ENCODE measurements at regions not wholly inside any gene's neighbourhood (a gene's known extent, or its start where the extent isn't known, plus 50 kb on each side); places are given as distances from the start of the nearest gene placed in this dataset.
"Not testable (repeated sequence)": the region's sequence is repeated elsewhere in the genome, so short reads cannot be mapped to it uniquely, and the experiment has no call there.

- DNase-seq, result no peak
Observed at GRCh38 chr18:41899535-41899934, 55.5 kb upstream of the PIK3C3 start.

GRCh38 chr18:41893432-41893831 lies 61.6 kb upstream of the PIK3C3 start:
- no peak for DNase-seq

DNA sequence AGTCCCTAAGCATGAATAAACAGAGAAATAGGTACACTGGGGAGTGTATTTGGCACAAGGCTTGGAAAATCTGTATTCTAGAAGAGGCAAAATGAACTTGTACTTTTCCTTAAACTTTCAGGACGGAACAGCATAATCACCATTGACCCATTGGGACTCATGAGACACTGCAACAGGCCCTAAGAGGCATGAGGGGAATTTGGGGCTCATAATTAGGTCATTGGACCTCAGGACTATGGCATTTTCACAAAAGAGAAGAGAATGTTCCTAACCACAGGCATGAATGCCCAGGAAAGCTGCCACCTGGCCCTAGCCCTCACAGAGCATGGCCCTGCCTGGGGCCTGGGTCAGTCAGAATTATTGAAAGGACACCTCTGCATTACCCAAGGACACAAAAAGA lies 67.9 kb upstream of the PIK3C3 start:
- no peak for DNase-seq

- DNase-seq, result no peak
Observed at GRCh38 chr18:41886126-41886807, 68.8 kb upstream of the PIK3C3 start.

GRCh38 chr18:41881285-41881684 lies 73.7 kb upstream of the PIK3C3 start:
- DNase-seq, result no peak

GRCh38 chr18:41879256-41879655 lies 75.8 kb upstream of the PIK3C3 start:
- no peak for DNase-seq

DNA sequence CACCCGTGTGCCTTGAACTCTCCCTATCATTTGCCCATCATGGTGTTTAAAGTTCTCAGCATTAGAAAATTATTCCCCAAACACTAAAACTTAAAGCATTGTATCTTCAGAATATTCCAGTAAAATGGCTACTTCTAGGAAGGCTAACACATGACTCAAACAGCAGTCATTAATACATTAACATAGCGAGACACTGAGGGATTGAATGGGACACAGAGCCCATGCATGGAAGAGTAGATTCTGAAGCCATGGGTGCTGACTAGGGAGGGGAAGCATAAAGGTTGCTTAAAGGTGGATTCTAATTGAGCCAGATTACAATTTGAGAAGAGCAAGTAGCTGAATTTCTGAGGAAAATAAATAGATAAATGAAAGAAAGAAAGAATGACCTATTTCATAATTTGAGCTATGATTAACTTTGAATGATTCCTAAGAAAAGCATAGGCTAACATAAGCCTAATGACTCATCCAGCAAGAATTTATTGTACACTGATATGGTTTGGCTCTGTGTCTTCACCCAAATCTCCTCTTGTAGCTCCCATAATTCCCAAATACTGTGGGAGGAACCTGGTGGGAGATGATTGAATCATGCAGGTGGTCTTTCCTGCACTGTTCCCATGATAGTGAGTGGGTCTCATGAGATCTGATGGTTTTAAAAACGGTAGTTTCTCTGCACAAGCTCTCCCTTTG lies 79.8 kb upstream of the PIK3C3 start:
- no peak for DNase-seq

GRCh38 chr18:41873730-41874129 lies 81.3 kb upstream of the PIK3C3 start:
- no peak for DNase-seq

- DNase-seq, result no peak
Observed at GRCh38 chr18:41872206-41872605, 82.8 kb upstream of the PIK3C3 start.

DNA sequence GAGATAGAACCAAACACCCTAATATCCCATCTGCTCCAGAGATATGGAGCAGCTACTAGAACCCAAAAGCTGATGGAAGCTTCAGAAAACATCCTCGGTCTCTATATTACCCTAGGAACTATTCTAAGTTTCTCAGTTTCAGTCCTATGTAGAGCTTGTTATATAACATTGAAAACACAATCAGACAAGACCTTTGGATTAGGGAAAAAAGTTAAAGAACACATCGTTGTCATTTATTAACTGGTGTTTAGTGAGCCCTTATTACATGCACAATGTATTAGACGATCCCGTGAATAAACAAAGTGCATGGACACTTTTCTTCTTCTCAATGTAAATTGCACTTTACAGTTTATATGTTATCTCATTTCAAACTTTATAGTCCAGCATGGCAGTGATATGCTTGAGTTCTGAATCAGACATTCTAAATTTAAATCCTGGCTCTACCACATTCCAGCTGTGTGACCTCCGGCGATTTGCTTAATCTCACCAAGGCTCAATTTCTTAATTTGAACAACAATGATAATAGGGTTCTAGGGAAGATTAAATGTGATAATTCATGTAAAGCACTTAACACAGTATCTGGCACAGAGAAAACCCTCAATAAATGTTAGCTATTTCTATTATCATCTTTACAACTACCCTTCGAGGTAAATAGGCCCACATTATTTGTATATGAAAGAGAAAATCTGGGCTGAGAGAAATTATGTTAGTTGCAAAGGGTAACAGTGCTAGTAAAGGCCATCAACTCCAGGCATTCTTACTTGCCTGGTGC lies 83.6 kb upstream of the PIK3C3 start:
- DNase-seq, result no peak

DNA sequence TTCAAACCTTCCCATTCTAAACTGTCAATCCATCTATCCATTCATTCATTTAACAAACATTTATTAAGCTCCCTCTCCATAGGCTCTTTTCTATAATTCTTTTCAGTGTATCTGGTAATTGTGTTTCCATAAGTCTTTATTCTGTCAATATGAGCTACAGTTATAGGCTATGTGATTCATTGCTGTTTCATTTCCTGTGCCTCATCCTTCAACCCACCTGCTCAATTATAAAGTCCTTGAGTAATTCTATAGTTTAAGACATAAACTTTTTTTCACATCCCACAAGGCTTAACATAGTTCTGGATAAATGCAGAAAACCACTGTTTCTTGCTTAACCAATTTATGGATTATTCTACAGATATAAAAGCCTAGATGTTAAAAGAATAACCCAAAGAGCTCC lies 84.2 kb upstream of the PIK3C3 start:
- DNase-seq, result no peak

DNA sequence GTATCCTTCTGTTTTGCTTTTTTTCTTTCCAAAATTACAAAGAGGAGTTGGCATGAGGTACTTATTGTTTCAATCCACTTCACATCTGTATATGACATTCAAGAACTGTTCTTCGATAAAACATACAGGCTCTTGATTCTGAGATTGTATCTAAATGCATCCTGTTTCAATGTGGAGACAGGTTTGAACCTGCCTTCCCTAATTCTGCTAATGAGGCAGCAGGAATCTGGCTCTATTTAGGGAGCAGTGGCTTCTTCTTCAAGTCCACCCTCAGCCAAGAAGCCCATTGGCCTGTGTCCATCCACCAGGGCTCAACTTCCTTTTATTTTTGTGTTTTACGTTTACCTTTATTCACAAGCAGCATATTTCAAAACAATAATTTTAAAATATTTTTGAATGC lies 84.8 kb upstream of the PIK3C3 start:
- no peak for DNase-seq

DNA sequence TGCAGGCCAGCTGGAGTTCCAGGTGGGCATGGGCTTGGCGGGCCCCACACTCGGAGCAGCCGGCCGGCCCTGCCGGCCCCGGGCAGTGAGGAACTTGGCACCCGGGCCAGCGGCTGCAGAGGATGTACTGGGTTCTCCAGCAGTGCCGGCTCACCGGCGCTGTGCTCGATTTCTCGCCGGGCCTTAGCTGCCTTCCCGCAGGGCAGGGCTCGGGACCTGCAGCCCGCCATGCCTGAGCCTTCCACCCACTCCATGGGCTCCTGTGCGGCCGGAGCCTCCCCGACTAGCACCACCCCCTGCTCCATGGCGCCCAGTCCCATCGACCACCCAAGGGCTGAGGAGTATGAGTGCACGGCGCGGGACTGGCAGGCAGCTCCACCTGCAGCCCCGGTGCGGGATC lies 89.2 kb upstream of the PIK3C3 start:
- DNase-seq, result not testable (repeated sequence)

DNA sequence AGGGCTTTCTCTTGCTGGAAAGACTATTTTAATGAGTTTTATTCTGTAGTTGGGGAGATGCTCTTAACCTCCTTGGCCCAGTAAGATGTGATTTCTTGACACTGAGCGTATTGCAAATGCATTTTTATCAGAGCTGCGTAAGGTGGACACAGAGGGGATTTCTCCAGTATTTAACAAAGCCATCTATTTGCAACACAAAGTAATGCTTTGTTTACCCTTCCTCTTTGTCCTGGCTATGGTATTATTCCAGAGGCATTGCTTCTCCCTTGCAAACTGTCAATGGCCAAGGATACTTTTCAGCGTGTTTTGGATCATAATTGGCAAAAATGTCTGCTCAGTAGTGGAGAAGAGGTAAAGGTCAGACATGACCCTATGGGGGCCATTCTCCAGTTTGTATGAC lies 90.8 kb upstream of the PIK3C3 start:
- DNase-seq, result no peak

DNA sequence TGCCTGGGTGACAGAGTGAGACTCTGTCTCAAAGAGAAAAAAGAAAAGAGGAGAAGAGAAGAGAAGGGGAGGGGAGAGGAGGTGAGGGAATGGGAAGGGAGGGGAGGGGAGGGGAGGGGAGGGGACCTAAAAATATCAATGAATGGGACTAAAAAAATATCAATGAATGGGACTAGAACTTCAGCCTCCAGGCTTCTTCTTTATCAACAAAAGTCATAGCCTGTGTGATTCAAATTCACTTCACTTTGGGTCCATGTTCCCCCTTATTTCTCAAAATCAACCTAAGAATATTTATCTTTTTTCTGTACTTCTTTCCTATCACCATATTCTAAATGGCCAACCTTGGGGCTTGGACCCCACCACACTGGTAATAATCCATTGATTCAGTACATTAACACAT lies 92.1 kb upstream of the PIK3C3 start:
- no peak for DNase-seq

DNA sequence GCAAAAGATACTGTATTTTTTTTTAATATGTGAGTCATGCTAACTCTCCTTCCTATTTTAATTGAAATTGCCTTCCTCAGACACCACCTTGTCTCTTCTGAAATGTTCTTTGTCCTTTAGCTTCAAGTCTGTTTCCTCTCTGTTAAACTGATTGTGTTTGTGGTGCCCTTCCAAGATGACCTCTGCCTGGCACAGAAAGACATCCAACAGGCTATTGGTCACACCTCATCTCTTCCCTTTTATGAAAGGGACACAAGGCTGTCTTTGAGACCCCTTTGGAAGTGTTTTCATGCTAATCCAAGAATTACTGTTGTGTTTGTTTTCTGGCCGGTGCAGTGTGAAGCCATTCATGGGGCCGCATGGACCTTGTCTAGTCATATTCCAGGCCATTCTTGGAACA lies 94.0 kb upstream of the PIK3C3 start:
- DNase-seq, result no peak

DNA sequence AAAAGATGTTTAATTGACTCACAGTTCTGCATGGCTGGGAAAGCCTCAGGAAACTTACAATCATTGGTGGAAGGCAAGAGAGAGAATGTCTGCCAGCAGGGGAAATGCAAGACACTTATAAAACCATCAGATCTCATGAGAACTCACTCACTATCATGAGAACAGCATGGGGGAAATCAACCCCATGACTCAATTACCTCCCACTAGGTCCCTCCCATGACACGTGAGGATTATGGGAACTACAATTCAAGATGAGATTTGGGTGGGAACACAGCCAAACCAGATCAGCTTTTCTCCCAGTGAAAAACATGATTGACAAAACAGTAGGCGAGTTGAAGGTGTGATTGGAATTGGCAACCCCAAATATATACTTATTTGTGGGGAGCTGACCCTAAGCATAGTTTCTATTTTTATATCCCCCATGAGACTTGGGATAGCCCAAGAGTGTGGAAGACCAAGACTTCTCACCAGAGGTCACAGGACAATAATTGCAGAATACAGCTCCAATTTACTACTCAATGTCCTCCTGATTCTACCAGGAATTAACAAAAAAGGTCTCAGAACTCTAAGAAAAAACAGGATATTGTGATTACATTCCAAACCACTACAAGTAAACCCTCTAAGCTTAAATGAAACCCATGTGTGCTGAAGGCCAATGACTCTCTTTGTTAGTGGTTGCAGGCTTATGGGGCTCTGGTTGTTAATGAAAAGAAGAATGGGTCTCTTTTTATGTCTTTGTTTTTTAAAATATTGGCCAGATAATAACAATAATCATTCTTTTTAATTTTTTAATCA lies 96.1 kb upstream of the PIK3C3 start:
- DNase-seq, result no peak

DNA sequence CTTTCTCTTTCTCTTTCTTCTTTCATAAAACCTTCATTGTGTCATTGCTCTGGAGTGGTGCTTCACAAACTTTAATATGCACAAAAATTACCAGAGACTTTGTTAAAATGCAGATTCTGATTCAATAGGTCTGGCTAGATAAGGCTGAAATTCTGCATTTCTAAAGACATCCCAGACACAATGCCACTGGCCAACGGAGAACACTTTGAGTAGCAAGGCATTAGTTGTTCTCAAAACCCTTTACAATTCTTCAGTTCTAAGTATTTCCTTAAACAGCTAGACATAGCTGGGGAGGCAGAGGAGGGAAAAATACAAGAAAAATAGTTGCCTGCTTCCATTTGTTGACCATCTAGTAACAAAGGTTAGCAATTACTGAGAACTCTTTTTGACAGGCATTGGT lies 101.8 kb upstream of the PIK3C3 start:
- DNase-seq, result no peak

- DNase-seq, result no peak
Observed at GRCh38 chr18:41850781-41851180, 104.3 kb upstream of the PIK3C3 start.

GRCh38 chr18:41849632-41850031 lies 105.4 kb upstream of the PIK3C3 start:
- DNase-seq, result no peak

- no peak for DNase-seq
Observed at GRCh38 chr18:41845563-41845962, 109.5 kb upstream of the PIK3C3 start.

GRCh38 chr18:41842886-41843285 lies 112.1 kb upstream of the PIK3C3 start:
- DNase-seq, result no peak
